IMR-90 (cell line): ENCODE measurements at regions not wholly inside any gene's neighbourhood (a gene's known extent, or its start where the extent isn't known, plus 50 kb on each side); places are given as distances from the start of the nearest gene placed in this dataset.

Experiments
- ATAC-seq: fragments of 200-7000 bp; cut with Tn5 transposase; 2 replicates; pipeline ENCODE4 v1.9.1; 2020; ENCODE audit warnings: low read depth, mild to moderate bottlenecking, moderate library complexity
- BruUV-seq: library from RNA; stranded (reverse); fragments of 400-500 nt; replicated peaks from 2 replicates; lab custom pipeline; 2021; lab: Mats Ljungman, UMichigan
- CTCF ChIA-PET: fragments of 300-600 bp; formaldehyde crosslinking; extraction: SDS; loops from one replicate; lab custom pipeline; 2021; ENCODE audit warnings: antibody characterized with exemption; lab: Yijun Ruan, JAX
- POLR2A ChIA-PET: fragments of 300-600 bp; sonication (Branson Sonifier 250); formaldehyde crosslinking; loops from one replicate; lab custom pipeline; 2022; ENCODE audit warnings: antibody characterized with exemption; ENCODE audit not compliant: unreplicated experiment; lab: Charles Lee
- DNase-seq: peaks from one replicate; pipeline ENCODE4 v3.0.0; 2013
- H2AFZ ChIP-seq: replicated peaks from 2 replicates; pipeline ENCODE3; 2013; ENCODE audit warnings: low read length, mild to moderate bottlenecking; ENCODE audit not compliant: poor library complexity
- H2AK5ac ChIP-seq: 2 replicates; pipeline ENCODE4 v1.6.1; 2013; ENCODE audit warnings: low read depth, low read length, inconsistent platforms
- H2AK9ac ChIP-seq: replicated peaks from 2 replicates; pipeline ENCODE3; 2013; ENCODE audit warnings: mild to moderate bottlenecking, low read depth, low read length, moderate library complexity; ENCODE audit not compliant: poor library complexity
- H2BK120ac ChIP-seq: 2 replicates; pipeline ENCODE4 v1.6.1; 2013; ENCODE audit warnings: low read depth, low read length, inconsistent platforms
- H2BK15ac ChIP-seq: 3 replicates; pipeline ENCODE4 v1.6.1; 2013; ENCODE audit warnings: low read depth, low read length, inconsistent platforms
- H2BK20ac ChIP-seq: 2 replicates; pipeline ENCODE4 v1.6.1; 2013; ENCODE audit warnings: low read depth, mild to moderate bottlenecking, inconsistent platforms, low read length, moderate library complexity
- H2BK5ac ChIP-seq: 2 replicates; pipeline ENCODE4 v1.6.1; 2013; ENCODE audit warnings: mild to moderate bottlenecking, low read depth, low read length, inconsistent platforms; ENCODE audit not compliant: poor library complexity, severe bottlenecking
- H3K14ac ChIP-seq: replicated peaks from 2 replicates; pipeline ENCODE4 v1.6.1; 2013; ENCODE audit warnings: low read depth, low read length, inconsistent platforms
- H3K18ac ChIP-seq: 2 replicates; pipeline ENCODE4 v1.6.1; 2013; ENCODE audit warnings: low read depth, low read length, control low read depth
- H3K23ac ChIP-seq: 2 replicates; pipeline ENCODE4 v1.6.1; 2013; ENCODE audit warnings: low read depth, low read length, inconsistent platforms
- H3K27ac ChIP-seq: 2 replicates; pipeline ENCODE4 v1.5.1; 2013; ENCODE audit warnings: mild to moderate bottlenecking, control low read depth, low read length; ENCODE audit not compliant: insufficient read depth
- H3K27me3 ChIP-seq: 2 replicates; pipeline ENCODE4 v1.6.1; 2013; ENCODE audit warnings: low read length; ENCODE audit not compliant: control insufficient read depth, insufficient read depth
- H3K36me3 ChIP-seq: 2 replicates; pipeline ENCODE4 v1.6.1; 2013; ENCODE audit warnings: low read length, mixed read lengths; ENCODE audit not compliant: control insufficient read depth, insufficient read depth
- H3K4ac ChIP-seq: 2 replicates; pipeline ENCODE4 v1.6.1; 2013; ENCODE audit warnings: low read depth, low read length, inconsistent platforms
- H3K4me1 ChIP-seq: 2 replicates; pipeline ENCODE4 v1.6.1; 2013; ENCODE audit warnings: low read length, mixed read lengths; ENCODE audit not compliant: control insufficient read depth, insufficient read depth
- H3K4me2 ChIP-seq: 2 replicates; pipeline ENCODE4 v1.6.1; 2013; ENCODE audit warnings: low read depth, mild to moderate bottlenecking, control low read depth, low read length, moderate library complexity
- H3K4me3 ChIP-seq: 2 replicates; pipeline ENCODE4 v1.5.1; 2013; ENCODE audit warnings: low read depth, mild to moderate bottlenecking, control low read depth, low read length, moderate library complexity; ENCODE audit not compliant: insufficient read depth
- H3K56ac ChIP-seq: 2 replicates; pipeline ENCODE4 v1.6.1; 2013; ENCODE audit warnings: low read length, inconsistent platforms; ENCODE audit not compliant: insufficient read depth; ENCODE audit errors: extremely low read depth
- H3K79me1 ChIP-seq, 2 experiments: 2 replicates each; pipeline ENCODE4 v1.6.1; 2013; ENCODE audit warnings: low read length in 2 of 2, inconsistent platforms in 1 of 2, low read depth in 1 of 2
- H3K9ac ChIP-seq: 2 replicates; pipeline ENCODE4 v1.6.1; 2013; ENCODE audit warnings: low read depth, low read length, control low read depth
- H3K9me1 ChIP-seq: 2 replicates; pipeline ENCODE4 v1.6.1; 2013; ENCODE audit warnings: low read length, inconsistent platforms; ENCODE audit not compliant: insufficient read depth
- H3K9me3 ChIP-seq: 2 replicates; pipeline ENCODE4 v1.6.1; 2013; ENCODE audit warnings: low read length; ENCODE audit not compliant: control insufficient read depth, insufficient read depth
- H4K20me1 ChIP-seq: 2 replicates; pipeline ENCODE4 v1.6.1; 2013; ENCODE audit warnings: low read length, inconsistent platforms; ENCODE audit not compliant: insufficient read depth
- H4K5ac ChIP-seq: 2 replicates; pipeline ENCODE4 v1.6.1; 2013; ENCODE audit warnings: mild to moderate bottlenecking, low read depth, low read length, control low read depth
- H4K8ac ChIP-seq, 2 experiments: 2 replicates each; pipeline ENCODE4 v1.6.1; 2013; ENCODE audit warnings: low read depth in 2 of 2, low read length in 2 of 2, control low read depth in 1 of 2, inconsistent platforms in 1 of 2
- H4K91ac ChIP-seq: 2 replicates; pipeline ENCODE4 v1.6.1; 2013; ENCODE audit warnings: low read depth, low read length, inconsistent platforms; ENCODE audit not compliant: insufficient read depth
- BHLHE40 ChIP-seq: fragments of 150-350 bp; IDR thresholded peaks from 2 replicates; pipeline ENCODE4 v1.6.1; 2016; ENCODE audit warnings: mild to moderate bottlenecking, low read depth, low read length
- CEBPB ChIP-seq: IDR thresholded peaks from 2 replicates; pipeline ENCODE4 v1.6.1; 2012; ENCODE audit warnings: low read depth, low read length, improper control_type of control experiment
- FOS ChIP-seq: fragments of 150-350 bp; IDR thresholded peaks from 2 replicates; pipeline ENCODE4 v1.6.1; 2016; ENCODE audit warnings: low read depth, low read length
- MAFK ChIP-seq: IDR thresholded peaks from 2 replicates; pipeline ENCODE4 v1.6.1; 2012; ENCODE audit warnings: low read depth, low read length, improper control_type of control experiment
- MAZ ChIP-seq: IDR thresholded peaks from 2 replicates; pipeline ENCODE4 v1.6.1; 2012; ENCODE audit warnings: low read depth, mild to moderate bottlenecking, low read length, improper control_type of control experiment, moderate library complexity, borderline replicate concordance
- POLR2A ChIP-seq: IDR thresholded peaks from 2 replicates; pipeline ENCODE4 v1.6.1; 2012; ENCODE audit warnings: mild to moderate bottlenecking, low read depth, low read length
- SMC3 ChIP-seq: fragments of 150-350 bp; IDR thresholded peaks from 2 replicates; pipeline ENCODE4 v1.6.1; 2016; ENCODE audit warnings: low read depth, mild to moderate bottlenecking, antibody characterized with exemption, low read length, moderate library complexity
- dilution Hi-C: fragments of 300-500 bp; cut with HindIII; formaldehyde crosslinking; loops from one replicate; pipeline ENCODE4 v1.14.3; 2018; ENCODE audit warnings: low sequenced_read_pairs; ENCODE audit not compliant: unreplicated experiment
- in situ Hi-C: fragments of 300-500 bp; cut with MboI; formaldehyde crosslinking; loops from 3 replicates; pipeline ENCODE4 v1.14.3; 2019; ENCODE audit warnings: low sequenced_read_pairs, inconsistent platforms, mixed read lengths
- intact Hi-C: fragments of 100-400 bp; cut with micrococcal nuclease; formaldehyde crosslinking; loops from 2 replicates; pipeline ENCODE4 v1.10.0; 2022

- no peak overlapping the region for H3K4ac ChIP-seq
- H3K4me2 ChIP-seq: no peak overlapping the region
- H3K27me3 ChIP-seq: no peaks in the 10 kb centered on the region
- no peak overlapping the region for H3K9ac ChIP-seq
- no peak overlapping the region for H4K91ac ChIP-seq
- in situ Hi-C loops (no loop called here), dilution Hi-C loops (no loop called here), intact Hi-C loops (no loop called here)
- H3K23ac ChIP-seq: no peak overlapping the region
- no TSS peak for BruUV-seq
- H2BK120ac ChIP-seq: no peak overlapping the region
- H2AK5ac ChIP-seq: no peak overlapping the region
- no peak overlapping the region for H4K8ac ChIP-seq
- no peaks in the 10 kb centered on the region; the same call in 1 of the 2 replicates for H3K4me1 ChIP-seq
- ATAC-seq (no peak), DNase-seq (peak; percentile 46)
- no peaks in the 10 kb centered on the region for H3K36me3 ChIP-seq
- POLR2A ChIA-PET: no interaction called here
- no peak overlapping the region for H2AFZ ChIP-seq
- no peaks in the 10 kb centered on the region for H3K9me1 ChIP-seq
- H3K14ac ChIP-seq: no peak overlapping the region
- no peaks in the 10 kb centered on the region for H3K79me1 ChIP-seq
- H3K9me3 ChIP-seq: peaks cover 1% of the 10 kb centered on the region; the same call in 1 of the 2 replicates
- H3K27ac ChIP-seq: no peak overlapping the region
- CTCF ChIA-PET: interaction anchor here (0.7 kb wide), 1 partner anchor 27 kb away, joined by 3 read pairs; no protein-coding TSS in a partner anchor
- no peak overlapping the region for H3K56ac ChIP-seq
- H3K18ac ChIP-seq: no peak overlapping the region
- H4K20me1 ChIP-seq: no peaks in the 10 kb centered on the region
- H2BK20ac ChIP-seq: no peak overlapping the region
- H3K4me3 ChIP-seq: no peak overlapping the region
- no peak overlapping the region for H2BK5ac ChIP-seq
- TF ChIP-seq BHLHE40: no peak
- TF ChIP-seq MAFK: no peak
- no peak for TF ChIP-seq CEBPB
- TF ChIP-seq MAZ: no peak
- no peak for TF ChIP-seq FOS
- TF ChIP-seq POLR2A: no peak
- no peak for TF ChIP-seq SMC3
- no peak overlapping the region for H4K5ac ChIP-seq
- H2AK9ac ChIP-seq: no peak overlapping the region
- no peak overlapping the region for H2BK15ac ChIP-seq
Observed at GRCh38 chr9:79266986-79267385, 304.8 kb upstream of the TLE4 start.
